Stimulated activated naive B cell treated with anti-CD40 and anti-IgM and Interleukin-4, amounts not matched to agents 10 μg/mL and 1 μg/mL and 100 μg/mL, for 72 hours (primary cell): ENCODE measurements at regions not wholly inside any gene's neighbourhood (a gene's known extent, or its start where the extent isn't known, plus 50 kb on each side); places are given as distances from the start of the nearest gene placed in this dataset.
"Not testable (repeated sequence)": the region's sequence is repeated elsewhere in the genome, so short reads cannot be mapped to it uniquely, and the experiment has no call there.

Source experiments
- ATAC-seq, 2 donors: fragments of 150-1000 bp; cut with Tn5 transposase; replicated peaks; 2 replicates each; pipeline ENCODE4 v1.10.0; 2021; ENCODE audit warnings: moderate library complexity in 1 of 2
- DNase-seq: peaks from one replicate; pipeline ENCODE4 v3.0.0; 2021
- H3K27ac Mint-ChIP-seq: one replicate; pipeline ENCODE4 v1.8.0; 2022; ENCODE audit warnings: mild to moderate bottlenecking, mixed read lengths
- H3K27me3 Mint-ChIP-seq, 2 donors: one replicate each; pipeline ENCODE4 v1.8.0; 2022; ENCODE audit warnings: mixed read lengths in 2 of 2
- H3K36me3 Mint-ChIP-seq, 2 donors: one replicate each; pipeline ENCODE4 v1.8.0; 2022; ENCODE audit warnings: mixed read lengths in 2 of 2, mild to moderate bottlenecking in 1 of 2
- H3K4me1 Mint-ChIP-seq, 2 donors: one replicate each; pipeline ENCODE4 v1.8.0; 2022; ENCODE audit warnings: mixed read lengths in 2 of 2, mild to moderate bottlenecking in 1 of 2
- H3K4me3 Mint-ChIP-seq, 2 donors: one replicate each; pipeline ENCODE4 v1.8.0; 2022; ENCODE audit warnings: mild to moderate bottlenecking in 2 of 2, mixed read lengths in 2 of 2, moderate library complexity in 1 of 2
- H3K9me3 Mint-ChIP-seq, 2 donors: one replicate each; pipeline ENCODE4 v1.8.0; 2022; ENCODE audit warnings: mixed read lengths in 2 of 2, mild to moderate bottlenecking in 1 of 2

- ATAC-seq (no peak), DNase-seq (no peak)
- no peaks in the 10 kb centered on the region for H3K9me3 Mint-ChIP-seq
- no peak overlapping the region for H3K27ac Mint-ChIP-seq
- H3K4me3 Mint-ChIP-seq: no peak overlapping the region
- no peaks in the 10 kb centered on the region for H3K27me3 Mint-ChIP-seq
- no peaks in the 10 kb centered on the region for H3K4me1 Mint-ChIP-seq
- H3K36me3 Mint-ChIP-seq: no peaks in the 10 kb centered on the region
Measured at GRCh38 chr5:21424907-21425306, 1428.2 kb downstream of the CDH12 start.

GRCh38 chr5:21419383-21419782 is 1431.4 kb upstream of the CDH18 start:
- Mint-ChIP-seq H3K4me3 (no peak overlapping the region), H3K4me1 (no peaks in the 10 kb centered on the region), H3K27ac (no peak overlapping the region), H3K9me3 (peaks cover 0 to 1% of the 10 kb centered on the region in 2 donors), H3K27me3 (no peaks in the 10 kb centered on the region), H3K36me3 (no peaks in the 10 kb centered on the region)
- ATAC-seq: no peak
- DNase-seq: no peak

- not testable (repeated sequence) for H3K36me3 Mint-ChIP-seq, DNase-seq, ATAC-seq, H3K4me3 Mint-ChIP-seq, H3K4me1 Mint-ChIP-seq, H3K27ac Mint-ChIP-seq, H3K27me3 Mint-ChIP-seq, H3K9me3 Mint-ChIP-seq
Measured at GRCh38 chr5:21402089-21402488, 1414.1 kb upstream of the CDH18 start.

- Mint-ChIP-seq H3K36me3 (no peaks in the 10 kb centered on the region), H3K27me3 (no peaks in the 10 kb centered on the region), H3K9me3 (no peaks in the 10 kb centered on the region), H3K4me1 (no peaks in the 10 kb centered on the region), H3K4me3 (no peak overlapping the region), H3K27ac (no peak overlapping the region)
- DNase-seq (no peak), ATAC-seq (no peak)
Measured at GRCh38 chr5:21398511-21398910, 1410.5 kb upstream of the CDH18 start.

- Mint-ChIP-seq H3K4me1 (no peaks in the 10 kb centered on the region), H3K27me3 (no peaks in the 10 kb centered on the region), H3K4me3 (no peak overlapping the region), H3K27ac (no peak overlapping the region), H3K9me3 (no peaks in the 10 kb centered on the region), H3K36me3 (no peaks in the 10 kb centered on the region)
- no peak for DNase-seq
- peak; percentile 43 to 54 for ATAC-seq
Measured at GRCh38 chr5:21397693-21398092, 1409.7 kb upstream of the CDH18 start.

- ATAC-seq: no peak
- no peaks in the 10 kb centered on the region for H3K27me3 Mint-ChIP-seq
- no peak overlapping the region for H3K27ac Mint-ChIP-seq
- H3K4me1 Mint-ChIP-seq: no peaks in the 10 kb centered on the region
- no peak for DNase-seq
- H3K36me3 Mint-ChIP-seq: no peaks in the 10 kb centered on the region
- no peaks in the 10 kb centered on the region for H3K9me3 Mint-ChIP-seq
- no peak overlapping the region for H3K4me3 Mint-ChIP-seq
Measured at GRCh38 chr5:21391506-21391905, 1403.5 kb upstream of the CDH18 start.

- not testable (repeated sequence) for H3K4me3 Mint-ChIP-seq, ATAC-seq, H3K27ac Mint-ChIP-seq, H3K4me1 Mint-ChIP-seq, H3K36me3 Mint-ChIP-seq, H3K9me3 Mint-ChIP-seq, H3K27me3 Mint-ChIP-seq, DNase-seq
Measured at GRCh38 chr5:21360754-21361153, 1372.8 kb upstream of the CDH18 start.

- H3K36me3 Mint-ChIP-seq, H3K27ac Mint-ChIP-seq, H3K4me3 Mint-ChIP-seq, DNase-seq, H3K4me1 Mint-ChIP-seq, H3K9me3 Mint-ChIP-seq, ATAC-seq, H3K27me3 Mint-ChIP-seq: not testable (repeated sequence)
Measured at GRCh38 chr5:21341948-21342261, 1353.9 kb upstream of the CDH18 start.

GRCh38 chr5:21341203-21341947 is 1353.4 kb upstream of the CDH18 start:
- H3K4me3 Mint-ChIP-seq, H3K27ac Mint-ChIP-seq, H3K27me3 Mint-ChIP-seq, H3K4me1 Mint-ChIP-seq, H3K36me3 Mint-ChIP-seq, H3K9me3 Mint-ChIP-seq, DNase-seq: not testable (repeated sequence)
- ATAC-seq: peak in 1 of 2 donors; percentile 23

GRCh38 chr5:21340233-21340632 is 1352.2 kb upstream of the CDH18 start:
- not testable (repeated sequence) for H3K4me1 Mint-ChIP-seq

GRCh38 chr5:21336478-21336877 is 1348.5 kb upstream of the CDH18 start:
- DNase-seq, H3K27ac Mint-ChIP-seq, ATAC-seq, H3K4me3 Mint-ChIP-seq, H3K27me3 Mint-ChIP-seq, H3K36me3 Mint-ChIP-seq, H3K4me1 Mint-ChIP-seq, H3K9me3 Mint-ChIP-seq: not testable (repeated sequence)

More at GRCh38 chr5:21340233-21340632, 1352.2 kb upstream of the CDH18 start:
- H3K27me3 Mint-ChIP-seq, H3K36me3 Mint-ChIP-seq, ATAC-seq, H3K27ac Mint-ChIP-seq, H3K4me3 Mint-ChIP-seq, H3K9me3 Mint-ChIP-seq, DNase-seq: not testable (repeated sequence)

- not testable (repeated sequence) for H3K4me3 Mint-ChIP-seq, H3K27ac Mint-ChIP-seq, H3K27me3 Mint-ChIP-seq, H3K9me3 Mint-ChIP-seq, H3K36me3 Mint-ChIP-seq, H3K4me1 Mint-ChIP-seq, DNase-seq, ATAC-seq
Measured at GRCh38 chr5:21315376-21315775, 1327.4 kb upstream of the CDH18 start.

- not testable (repeated sequence) for H3K4me1 Mint-ChIP-seq, H3K27ac Mint-ChIP-seq, DNase-seq, H3K9me3 Mint-ChIP-seq, H3K36me3 Mint-ChIP-seq, H3K4me3 Mint-ChIP-seq, H3K27me3 Mint-ChIP-seq, ATAC-seq
Measured at GRCh38 chr5:21301205-21301604, 1313.2 kb upstream of the CDH18 start.

GRCh38 chr5:21274361-21274760 is 1286.4 kb upstream of the CDH18 start:
- not testable (repeated sequence) for H3K36me3 Mint-ChIP-seq, DNase-seq, H3K9me3 Mint-ChIP-seq, ATAC-seq, H3K4me3 Mint-ChIP-seq, H3K27ac Mint-ChIP-seq, H3K27me3 Mint-ChIP-seq, H3K4me1 Mint-ChIP-seq

- Mint-ChIP-seq H3K27me3 (no peaks in the 10 kb centered on the region), H3K36me3 (no peaks in the 10 kb centered on the region), H3K27ac (no peak overlapping the region), H3K9me3 (peaks cover 7 to 8% of the 10 kb centered on the region in 2 donors), H3K4me1 (no peaks in the 10 kb centered on the region), H3K4me3 (no peak overlapping the region)
- no peak for DNase-seq
- ATAC-seq: no peak
Measured at GRCh38 chr5:21263361-21263760, 1275.4 kb upstream of the CDH18 start.

GRCh38 chr5:21254161-21254560 is 1266.2 kb upstream of the CDH18 start:
- no peak for ATAC-seq
- no peak overlapping the region for H3K27ac Mint-ChIP-seq
- no peaks in the 10 kb centered on the region for H3K36me3 Mint-ChIP-seq
- H3K4me1 Mint-ChIP-seq: no peaks in the 10 kb centered on the region
- H3K27me3 Mint-ChIP-seq: no peaks in the 10 kb centered on the region
- no peak for DNase-seq
- H3K9me3 Mint-ChIP-seq: peaks cover 0 to 13% of the 10 kb centered on the region in 2 donors
- H3K4me3 Mint-ChIP-seq: no peak overlapping the region
